ENCODE measurements at regions not wholly inside any gene's neighbourhood (a gene's known extent, or its start where the extent isn't known, plus 50 kb on each side); places are given as distances from the start of the nearest gene placed in this dataset.
A peak's percentile ranks its signal among the peaks of the same experiment; 100 is the strongest.
"Not testable (repeated sequence)": the region's sequence is repeated elsewhere in the genome, so short reads cannot be mapped to it uniquely, and the experiment has no call there.

GRCh38 chr3:193908181-193908744 lies 227.7 kb upstream of the HES1 start:
- intact Hi-C loops (cut with DNase I): no loop called here
- ATAC-seq (no peak), DNase-seq (no peak)

- ATAC-seq: no peak
- intact Hi-C loops (cut with DNase I): no loop called here
- no peak for DNase-seq
These were observed 226.6 kb upstream of the HES1 start for GRCh38 chr3:193909387-193909786.

DNA sequence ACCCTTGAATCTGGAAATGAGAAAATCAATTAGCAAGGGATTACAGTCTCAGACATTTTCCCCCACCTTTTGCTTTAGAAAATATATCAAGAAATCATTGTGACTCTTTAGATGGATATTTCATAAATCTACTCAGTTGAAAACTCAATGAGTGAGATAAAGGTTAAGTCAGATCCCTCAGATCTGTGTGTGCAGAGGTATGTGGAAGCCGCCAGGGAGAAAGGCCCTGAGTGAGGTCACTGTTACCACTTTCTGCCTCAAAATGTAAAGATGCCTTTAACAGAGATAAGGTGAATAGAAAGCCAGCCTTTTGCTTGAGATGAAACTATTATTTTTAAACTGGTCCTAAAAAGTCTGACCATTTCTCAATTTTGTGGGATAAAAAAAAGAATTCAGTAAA lies 225.6 kb upstream of the HES1 start:
- no peak for DNase-seq
- ATAC-seq: no peak
- intact Hi-C loops (cut with DNase I): no loop called here

DNA sequence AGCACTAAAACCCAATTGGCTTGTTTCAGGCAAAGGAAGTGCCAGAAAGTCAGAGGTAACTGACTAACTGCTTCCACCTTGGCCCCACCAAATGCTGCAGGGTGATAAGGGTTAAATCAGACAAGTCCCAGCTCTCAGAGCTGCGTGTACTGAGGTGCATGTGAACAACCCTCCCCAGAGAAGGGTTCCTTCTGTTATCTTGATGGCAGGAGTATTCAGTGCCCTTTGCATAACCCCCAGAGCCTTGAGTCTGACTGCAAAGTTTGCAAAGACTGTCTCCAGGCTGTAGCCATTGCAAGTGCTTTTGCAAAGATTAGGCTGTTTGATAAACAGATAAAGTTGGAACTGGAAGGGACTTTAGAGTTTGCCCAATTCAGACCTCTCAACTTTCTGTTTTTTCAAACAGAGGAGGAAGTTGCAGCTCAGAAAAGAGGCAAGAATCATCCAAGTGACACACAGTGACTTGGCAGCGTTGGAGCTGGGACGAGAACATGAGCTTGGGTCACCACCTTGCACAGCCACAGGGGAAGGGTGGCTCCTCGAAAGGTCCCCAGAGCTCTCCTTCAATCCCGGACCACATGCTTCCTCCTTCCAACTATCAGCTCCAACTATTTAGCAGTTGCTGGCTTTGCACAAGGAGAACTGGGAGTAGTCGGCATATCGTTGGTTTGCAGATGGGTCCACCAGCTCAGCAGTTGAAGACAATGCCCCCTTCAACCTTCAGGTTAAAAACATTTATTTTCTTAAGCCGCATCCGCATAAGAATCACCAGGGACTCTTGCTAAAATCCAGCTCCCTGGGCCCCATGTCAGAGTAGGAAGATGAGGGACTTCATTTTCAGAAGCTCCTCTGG lies 224.8 kb upstream of the HES1 start:
- intact Hi-C loops (cut with DNase I): no loop called here
- no peak for DNase-seq
- ATAC-seq: peak; percentile 54 to 64

- DNase-seq: no peak
- no peak for ATAC-seq
- intact Hi-C loops (cut with DNase I): no loop called here
These were observed 224.1 kb upstream of the HES1 start for GRCh38 chr3:193911784-193912340.

DNA sequence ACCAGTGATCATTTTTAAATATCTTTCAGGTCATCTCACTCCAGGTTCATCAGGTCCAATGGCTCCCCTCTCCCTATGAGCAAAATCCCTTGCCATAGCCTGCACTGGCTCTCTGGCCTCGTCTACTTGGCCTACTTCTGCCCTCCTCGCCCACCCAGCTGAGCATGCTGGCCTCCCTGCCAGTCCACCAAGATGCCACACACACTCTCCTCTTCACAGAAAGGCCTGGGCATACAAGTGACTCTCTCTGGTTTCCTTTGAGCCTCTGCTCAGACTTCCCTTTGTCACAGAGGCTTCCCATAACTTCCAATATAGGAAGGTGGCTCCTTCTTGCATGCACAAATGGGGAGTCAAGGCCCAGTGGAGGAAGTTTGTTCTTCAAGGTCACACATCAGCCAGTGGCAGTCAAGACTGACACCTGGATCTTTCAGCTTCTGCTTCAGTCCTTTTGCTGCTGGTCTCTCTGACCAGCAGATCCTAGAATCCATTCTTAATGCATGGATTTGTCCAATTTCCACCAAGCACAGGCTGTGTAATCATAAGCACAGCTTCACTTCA lies 223.2 kb upstream of the HES1 start:
- intact Hi-C loops (cut with DNase I): no loop called here
- DNase-seq: no peak
- ATAC-seq: no peak

DNA sequence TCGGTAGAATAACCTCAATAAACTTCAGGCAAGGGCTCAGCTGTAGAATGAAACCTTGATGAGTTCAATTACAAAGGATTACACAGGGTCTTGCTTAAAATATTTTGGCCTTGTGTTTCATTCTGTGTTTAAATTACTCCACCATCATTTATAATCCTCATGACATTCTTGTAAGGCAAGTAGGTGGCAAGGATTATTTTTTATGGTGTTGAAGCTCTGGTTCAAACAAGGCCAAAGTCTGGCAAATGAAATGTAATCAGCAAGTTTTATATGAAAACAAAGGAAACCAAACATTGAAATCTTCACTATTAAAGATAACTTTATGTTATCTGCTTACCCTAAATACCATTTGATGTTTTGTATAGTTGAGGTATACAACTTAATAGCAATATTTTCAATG lies 221.3 kb upstream of the HES1 start:
- DNase-seq: no peak
- ATAC-seq: no peak
- intact Hi-C loops (cut with DNase I): no loop called here

- intact Hi-C loops (cut with DNase I): no loop called here
- ATAC-seq (no peak), DNase-seq (no peak)
These were observed 220.8 kb upstream of the HES1 start for GRCh38 chr3:193915099-193915498.

DNA sequence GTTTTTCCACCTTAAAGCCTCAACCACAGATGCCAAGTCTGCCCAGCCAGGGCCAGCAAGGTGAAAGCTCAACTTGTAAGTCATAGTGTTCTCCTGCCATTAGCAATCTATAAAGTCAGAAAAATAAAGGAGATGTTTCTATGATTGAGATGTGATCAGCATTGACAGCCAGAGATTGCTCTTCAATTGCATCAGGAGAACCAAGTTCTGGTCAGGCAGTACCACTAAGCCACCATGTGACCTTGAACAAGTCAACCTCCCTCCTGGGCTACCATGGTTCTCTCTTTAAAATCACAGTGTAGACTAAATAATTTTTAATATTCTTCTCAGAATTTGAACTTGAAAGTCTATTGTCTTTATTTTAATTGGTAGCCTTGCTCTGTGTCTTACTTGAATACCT lies 220.3 kb upstream of the HES1 start:
- DNase-seq (no peak), ATAC-seq (no peak)
- intact Hi-C loops (cut with DNase I): no loop called here

- DNase-seq: no peak
- ATAC-seq: no peak
- intact Hi-C loops (cut with DNase I): no loop called here
These were observed 218.8 kb upstream of the HES1 start for GRCh38 chr3:193917158-193917557.

DNA sequence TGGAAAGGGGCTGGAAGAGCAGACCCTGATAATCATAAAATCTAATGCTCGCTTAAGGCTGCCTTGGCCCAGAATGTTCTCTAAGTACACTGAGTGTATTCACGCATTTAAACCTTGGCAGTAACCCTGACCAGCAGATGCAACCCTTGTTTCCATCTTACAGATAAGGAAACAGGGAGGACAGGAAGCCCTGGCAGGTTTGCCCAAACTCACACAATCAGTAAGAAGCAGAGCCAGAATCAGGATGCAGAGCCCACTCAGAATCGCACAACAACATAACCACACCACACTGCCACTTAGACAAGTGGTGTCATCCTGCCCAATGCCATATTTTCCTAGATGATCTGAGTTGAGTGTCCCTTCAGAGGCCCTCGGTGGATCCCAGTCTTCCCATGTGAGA lies 214.5 kb upstream of the HES1 start:
- DNase-seq (no peak), ATAC-seq (no peak)
- intact Hi-C loops (cut with DNase I): no loop called here

DNA sequence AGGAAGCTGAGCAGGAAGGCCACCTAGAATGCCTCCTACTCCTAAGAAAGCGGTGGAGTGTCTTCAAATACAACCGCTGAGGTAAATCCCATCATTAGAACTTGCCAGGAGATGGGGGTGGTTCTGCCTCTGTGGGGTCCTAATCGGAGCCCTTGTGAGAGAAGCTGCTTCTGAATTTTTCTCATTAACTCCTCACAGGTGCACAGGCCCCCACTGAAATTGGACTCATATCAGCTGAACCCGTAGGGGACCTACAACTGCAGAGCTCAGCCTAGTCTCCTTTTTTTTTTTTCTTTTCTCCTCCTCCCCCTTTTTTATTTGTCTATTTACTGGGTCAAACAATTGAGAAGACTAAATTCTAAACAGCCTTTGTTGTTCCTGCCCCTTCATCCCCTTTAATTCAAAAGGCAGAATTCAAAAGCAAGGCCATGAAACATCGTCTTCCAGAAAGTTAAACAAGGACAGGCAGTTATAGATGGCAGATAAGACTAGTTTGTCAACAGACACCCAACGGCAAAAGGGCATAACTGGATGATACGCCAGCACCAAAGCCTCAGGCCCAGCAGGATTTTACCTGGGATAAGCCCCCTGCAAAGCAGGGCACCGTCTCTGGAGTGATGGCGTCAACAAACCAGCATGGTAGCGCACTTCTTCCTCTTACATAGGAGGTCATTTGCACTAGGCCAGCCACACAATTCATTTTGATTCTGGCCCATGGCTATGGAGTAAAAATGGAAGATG lies 213.7 kb upstream of the HES1 start:
- DNase-seq (no peak), ATAC-seq (no peak)
- intact Hi-C loops (cut with DNase I): no loop called here

GRCh38 chr3:193923958-193924357 lies 212.0 kb upstream of the HES1 start:
- ATAC-seq: not testable (repeated sequence)

GRCh38 chr3:193926071-193926470 lies 209.9 kb upstream of the HES1 start:
- ATAC-seq; DNase-seq; intact Hi-C loops (cut with DNase I): not testable (repeated sequence)

More at GRCh38 chr3:193923958-193924357, 212.0 kb upstream of the HES1 start:
- intact Hi-C loops (cut with DNase I); DNase-seq: not testable (repeated sequence)

DNA sequence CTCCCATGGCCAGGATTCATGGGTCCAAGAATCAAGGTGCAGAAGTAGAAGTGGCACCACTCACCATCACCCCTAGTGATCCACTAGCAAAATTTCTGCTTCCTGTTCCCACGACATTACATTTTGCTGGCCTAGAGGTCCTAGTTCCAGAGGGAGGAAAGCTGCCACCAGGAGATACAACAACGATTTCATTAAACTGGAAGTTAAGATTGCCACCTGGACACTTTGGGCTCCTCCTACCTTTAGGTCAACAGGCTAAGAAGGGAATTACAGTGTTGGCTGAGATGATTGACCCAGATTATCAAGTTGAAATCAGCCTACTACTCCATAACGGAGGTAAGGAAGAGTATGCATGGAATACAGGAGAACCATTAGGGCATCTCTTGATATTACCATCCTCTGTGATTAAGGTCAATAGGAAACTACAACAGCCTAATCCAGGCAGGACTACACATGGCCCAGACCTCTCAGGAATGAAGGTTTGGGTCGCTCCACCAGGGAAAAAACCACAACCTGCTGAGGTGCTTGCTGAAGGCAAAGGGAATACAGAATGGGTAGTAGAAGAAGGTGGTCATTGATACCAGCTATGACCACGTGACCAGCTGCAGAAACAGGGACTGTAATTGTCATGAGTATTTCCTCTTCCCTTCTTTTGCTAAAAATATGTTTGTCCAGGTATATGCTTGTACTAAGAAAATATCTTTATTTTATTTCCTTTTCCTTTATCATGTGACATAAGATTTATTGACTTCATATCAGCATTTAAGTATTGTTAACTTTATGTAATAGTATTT lies 208.3 kb upstream of the HES1 start:
- DNase-seq; intact Hi-C loops (cut with DNase I); ATAC-seq: not testable (repeated sequence)

GRCh38 chr3:193928354-193929209 lies 207.4 kb upstream of the HES1 start:
- intact Hi-C loops (cut with DNase I): no loop called here
- no peak for DNase-seq
- ATAC-seq: peak in 1 of 2 donors; percentile 84

DNA sequence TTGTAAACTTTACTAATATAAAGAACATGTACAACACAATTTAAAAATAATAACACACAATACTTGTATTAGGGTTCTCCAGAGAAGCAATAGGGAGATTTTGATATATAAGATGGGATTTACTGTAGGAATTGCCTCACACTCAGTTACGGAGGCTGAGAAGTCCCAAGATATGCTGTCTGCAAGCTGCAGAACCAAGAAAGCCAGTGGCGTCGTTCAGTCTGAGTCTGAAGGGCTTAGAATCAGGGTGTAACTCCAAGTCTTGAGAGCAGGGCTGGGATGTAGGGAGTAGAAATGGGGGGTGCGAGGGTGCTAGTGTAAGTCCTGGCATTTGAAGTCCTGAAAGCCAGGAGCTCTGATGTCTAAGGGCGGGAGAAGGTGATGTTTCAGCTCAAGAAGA lies 206.6 kb upstream of the HES1 start:
- intact Hi-C loops (cut with DNase I): no loop called here
- DNase-seq (no peak), ATAC-seq (peak in 1 of 2 donors; percentile 25)
